Stimulated activated CD8-positive, alpha-beta memory T cell treated with anti-CD3 and anti-CD28 coated beads, Interleukin-2, amount 100 ng/mL, for 1 hour (primary cell): ENCODE measurements at regions not wholly inside any gene's neighbourhood (a gene's known extent, or its start where the extent isn't known, plus 50 kb on each side); places are given as distances from the start of the nearest gene placed in this dataset.

ENCODE experiments used
- DNase-seq, 2 donors: peaks; one replicate each; pipeline ENCODE4 v3.0.0-alpha.2; 2020; ENCODE audit warnings: low read depth in 2 of 2

DNA sequence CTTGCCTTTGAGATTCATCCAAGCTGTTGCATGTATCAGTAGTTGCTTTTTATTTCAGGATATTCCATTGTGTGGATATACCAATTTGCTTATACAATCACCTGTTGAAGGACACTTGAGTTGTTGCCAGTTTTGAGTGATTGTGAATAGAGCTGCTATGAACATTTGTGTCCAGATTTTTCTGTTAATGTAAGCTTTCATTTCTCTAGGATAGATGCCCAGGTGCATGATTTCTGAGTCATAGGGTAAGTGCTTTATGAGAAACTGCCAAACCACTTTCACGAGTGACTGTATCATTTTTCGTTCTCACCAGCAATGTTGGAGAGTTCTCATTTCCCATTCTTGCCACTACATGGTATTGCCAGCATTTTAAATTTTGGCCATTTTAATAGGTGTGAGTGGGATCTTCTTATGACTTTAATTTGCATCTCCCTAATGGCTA, 434.6 kb upstream of the RGS6 start:
- DNase-seq = no peak

DNA sequence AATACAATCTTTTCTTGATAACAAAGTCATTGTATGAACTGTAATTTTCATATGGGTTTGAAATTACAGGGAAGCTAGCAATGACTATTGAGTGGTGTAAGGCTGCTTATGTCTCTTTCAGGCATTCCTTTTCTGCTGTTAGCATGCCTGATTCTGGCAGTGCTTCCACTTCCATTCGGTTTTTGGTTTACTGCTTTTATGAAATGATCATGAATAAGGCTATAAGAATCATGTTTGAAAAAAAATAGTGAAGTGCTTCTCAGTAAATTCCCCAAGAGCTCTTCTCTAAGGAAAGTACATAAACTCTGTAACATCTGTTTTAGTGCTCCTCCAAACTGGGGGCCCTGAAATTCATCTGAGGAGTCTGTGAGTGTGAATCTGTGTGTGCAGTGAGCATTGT, 434.0 kb upstream of the RGS6 start:
- DNase-seq = no peak

DNA sequence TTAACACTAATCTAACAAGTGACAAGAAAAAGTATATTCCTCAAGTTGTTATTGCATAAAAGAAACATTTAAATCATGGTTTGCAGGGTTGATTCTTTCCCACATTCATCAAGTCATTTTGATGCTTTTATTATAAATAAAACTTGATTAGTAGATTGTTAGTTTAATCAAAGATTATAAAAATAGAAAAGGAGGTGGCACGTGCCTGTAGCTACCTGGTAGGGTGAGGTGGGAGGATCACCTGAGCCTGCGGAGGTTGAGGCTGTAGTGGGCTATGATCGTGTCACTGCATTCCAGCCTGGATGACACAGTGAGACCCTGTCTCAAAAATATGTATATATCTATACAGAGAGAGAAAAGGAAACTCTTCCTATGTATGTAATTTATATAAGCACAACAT, 433.2 kb upstream of the RGS6 start:
- DNase-seq = no peak

DNA sequence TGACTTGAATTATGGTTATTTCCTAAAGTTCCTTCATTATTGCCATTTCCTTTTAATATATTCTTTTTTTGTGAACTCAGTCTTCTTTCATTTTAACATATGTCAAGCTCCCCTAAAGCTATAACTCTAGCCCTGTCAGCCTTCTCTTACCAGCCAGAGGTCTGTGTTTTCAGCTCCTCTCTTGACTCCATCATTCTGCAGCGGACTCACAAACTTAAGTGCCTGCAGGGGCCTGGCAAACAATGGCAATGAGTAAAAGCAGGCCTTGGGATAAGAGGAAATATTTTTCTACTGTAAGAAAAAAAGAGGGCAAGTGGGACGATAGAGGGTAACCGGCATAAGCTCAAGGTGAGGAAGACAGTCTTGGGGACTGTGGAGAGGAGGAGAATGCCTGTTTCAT, 424.5 kb upstream of the RGS6 start:
- DNase-seq = no peak

DNA sequence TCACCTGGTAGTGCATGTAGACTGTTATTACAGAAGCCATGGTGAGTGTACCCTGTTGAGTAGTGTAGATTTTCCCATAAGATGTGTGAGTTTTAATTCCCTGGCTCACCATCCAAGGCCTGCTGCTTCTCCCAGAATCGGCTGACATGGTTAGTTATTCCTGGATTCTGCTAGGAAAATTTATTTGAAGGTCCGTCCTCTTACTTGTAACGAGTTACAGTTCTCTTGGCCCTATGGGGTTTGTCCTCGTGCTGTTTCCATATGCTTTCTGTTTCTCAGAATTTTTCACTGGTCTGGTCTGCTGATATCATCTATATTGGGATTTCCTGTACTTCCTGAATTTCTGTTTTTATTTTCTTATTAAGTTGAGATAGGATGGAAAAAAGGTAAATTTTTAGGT, 423.3 kb upstream of the RGS6 start:
- no peak for DNase-seq

DNA sequence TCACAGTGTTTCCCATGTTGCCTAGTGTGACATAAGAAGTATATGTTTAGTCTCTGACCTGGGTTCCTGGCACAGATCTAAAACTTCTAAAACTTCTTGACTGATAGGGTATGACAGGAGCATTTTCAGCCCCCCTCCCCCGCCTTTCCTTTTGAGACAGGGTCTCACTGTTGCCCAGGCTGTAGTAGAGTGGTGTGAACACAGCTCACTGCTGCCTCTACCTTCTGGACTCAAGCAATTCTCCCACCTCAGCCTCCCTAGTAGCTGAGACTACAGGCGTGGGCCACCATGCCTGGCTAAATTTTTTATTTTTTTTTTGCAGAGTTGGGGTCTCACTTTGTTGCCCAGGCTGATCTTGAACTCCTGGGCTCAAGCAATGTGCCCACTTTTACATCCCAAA, 421.1 kb upstream of the RGS6 start:
- no peak for DNase-seq

DNA sequence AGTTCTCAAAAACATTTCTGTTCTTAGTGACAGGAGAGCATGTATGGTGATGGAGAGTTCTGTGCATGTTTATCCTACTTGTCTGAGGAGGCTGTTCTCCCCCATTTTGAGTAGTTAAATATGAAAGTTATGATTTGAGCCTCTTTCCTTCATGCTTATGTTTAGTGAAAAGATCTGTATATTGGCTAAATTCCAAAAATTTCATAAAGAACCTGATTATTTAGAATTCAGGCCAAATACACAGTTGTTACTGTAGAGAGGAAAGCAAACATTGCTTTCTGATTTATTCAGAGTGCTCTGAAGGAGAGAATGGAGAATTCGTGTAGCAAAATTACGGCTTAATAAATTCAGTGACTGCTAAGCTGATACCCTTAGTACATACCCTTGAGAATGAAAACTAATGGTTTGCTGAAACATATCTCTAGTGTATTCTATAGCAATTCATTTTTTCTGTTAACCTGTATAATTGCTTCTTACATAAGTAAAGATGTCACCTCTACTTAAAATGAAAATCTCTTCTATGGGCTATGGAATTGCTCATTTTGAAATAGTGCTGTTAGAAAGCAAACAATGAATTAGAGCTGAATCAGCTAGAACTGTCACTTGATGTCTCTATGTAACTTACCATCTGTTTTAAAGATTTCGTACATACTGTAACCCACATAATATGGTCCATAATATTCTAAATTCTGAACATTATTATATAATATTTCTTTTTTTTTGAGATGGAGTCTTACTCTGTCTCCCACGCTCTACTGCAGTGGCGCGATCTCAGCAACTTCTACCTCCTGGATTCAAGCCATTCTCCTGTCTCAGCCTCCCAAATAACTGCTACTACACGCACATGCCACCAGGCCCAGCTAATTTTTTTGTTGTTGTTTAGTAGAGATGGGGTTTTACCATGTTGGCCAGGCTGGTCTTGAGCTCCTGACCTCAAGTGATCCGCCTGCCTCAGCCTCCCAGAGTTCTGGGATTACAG, 417.0 kb upstream of the RGS6 start:
- no peak for DNase-seq

DNA sequence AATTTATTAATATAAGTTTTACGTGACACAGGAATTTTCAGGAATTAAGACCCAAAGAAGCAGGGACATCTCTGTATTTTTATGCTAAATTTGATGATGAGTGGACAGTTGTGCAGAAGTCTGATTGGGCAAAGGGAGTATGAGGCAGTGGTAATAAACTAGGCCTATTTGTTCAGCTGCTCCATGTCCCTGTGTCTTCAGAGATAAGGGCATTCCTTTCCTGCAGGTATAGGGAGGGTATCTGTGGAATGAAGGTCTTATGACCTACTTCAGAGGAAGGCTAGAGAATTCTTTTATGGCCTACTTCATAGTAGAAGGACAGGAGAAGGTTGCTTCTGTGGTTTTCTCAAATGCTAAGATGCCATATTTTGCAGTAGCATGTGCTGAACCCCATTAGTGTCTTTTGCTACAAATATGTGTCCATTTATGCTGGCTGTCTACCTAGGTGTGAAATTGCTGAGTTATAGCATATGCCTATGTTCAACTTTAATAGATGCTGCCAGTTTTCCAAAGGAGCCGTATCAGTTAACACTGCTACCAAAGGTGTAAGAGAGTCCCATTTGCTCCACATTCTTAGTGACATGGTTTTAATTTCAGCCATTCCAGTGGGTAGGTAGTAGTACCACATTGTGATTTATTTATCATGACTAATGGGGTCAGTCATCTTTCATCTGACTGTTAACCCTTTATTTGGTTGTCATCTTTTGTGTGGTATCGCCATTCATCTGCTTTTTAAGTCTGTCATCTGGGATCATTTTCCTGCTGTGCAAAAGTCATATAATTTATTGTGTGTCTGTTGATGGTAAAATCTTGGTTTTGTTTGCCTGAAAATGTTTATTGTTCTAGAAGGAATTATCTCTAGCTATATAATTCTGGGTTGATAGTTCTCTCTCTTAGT, 410.7 kb upstream of the RGS6 start:
- DNase-seq = no peak

DNA sequence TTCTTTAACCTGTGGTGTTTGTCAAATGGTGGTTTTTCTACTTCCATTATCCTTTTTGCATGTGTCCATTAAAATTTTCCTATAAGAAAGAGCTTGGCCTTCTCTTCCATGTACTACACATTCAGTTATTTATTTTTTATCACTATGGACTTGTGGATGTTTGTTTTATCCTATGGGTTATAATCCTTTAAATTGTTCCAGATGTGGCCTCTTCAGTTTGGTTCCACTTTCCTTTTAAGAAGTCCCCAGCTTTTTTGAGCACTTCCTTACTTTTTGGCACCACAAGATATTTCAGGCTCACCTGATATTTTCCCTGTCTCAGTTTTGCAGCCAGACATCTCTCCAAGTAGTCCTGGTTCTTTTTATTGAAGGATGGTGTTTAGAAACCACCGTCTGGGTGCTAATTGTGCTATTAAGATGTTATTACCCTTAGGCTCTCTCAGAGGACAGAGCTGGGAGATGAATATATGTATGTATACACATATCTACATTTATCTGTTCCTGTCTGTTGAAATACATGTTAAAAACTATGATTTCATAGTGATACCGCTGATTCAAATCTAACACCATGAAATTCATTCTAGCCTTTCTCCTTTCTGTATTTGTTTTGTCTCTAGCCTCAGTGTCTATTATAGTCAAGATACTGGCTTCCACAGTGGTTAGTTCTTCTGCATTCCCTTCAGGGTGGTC, 408.5 kb upstream of the RGS6 start:
- DNase-seq = no peak

DNA sequence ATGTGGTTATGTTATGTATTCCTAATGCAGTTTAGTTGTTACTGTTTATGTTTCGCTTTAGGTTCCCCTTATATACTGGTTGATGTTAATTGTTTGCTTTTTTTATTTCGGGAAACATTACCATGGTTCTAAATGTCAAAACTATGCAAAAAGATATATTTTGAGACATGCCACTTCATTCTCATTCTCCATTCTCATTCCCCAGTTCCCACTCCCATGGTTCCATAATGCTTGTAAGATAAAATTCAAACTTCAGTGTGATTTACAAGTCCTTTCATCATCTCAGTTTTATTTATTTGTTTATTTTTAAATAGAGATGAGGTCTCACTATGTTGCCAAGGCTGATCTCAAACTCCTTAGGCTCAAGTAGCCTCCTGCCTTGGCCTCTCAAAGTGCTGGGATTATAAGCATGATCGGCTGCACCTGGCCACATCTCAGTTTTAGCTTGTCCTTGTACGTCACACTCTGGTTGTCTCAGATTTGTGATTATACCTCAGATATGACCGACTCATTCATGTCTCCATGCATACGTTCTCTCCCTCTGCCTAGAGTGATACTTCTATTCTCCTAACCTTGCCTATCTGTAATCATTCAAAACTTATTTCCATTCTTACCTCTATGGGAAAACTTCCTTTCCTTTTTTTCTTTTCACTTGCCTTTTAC, 407.8 kb upstream of the RGS6 start:
- no peak for DNase-seq

DNA sequence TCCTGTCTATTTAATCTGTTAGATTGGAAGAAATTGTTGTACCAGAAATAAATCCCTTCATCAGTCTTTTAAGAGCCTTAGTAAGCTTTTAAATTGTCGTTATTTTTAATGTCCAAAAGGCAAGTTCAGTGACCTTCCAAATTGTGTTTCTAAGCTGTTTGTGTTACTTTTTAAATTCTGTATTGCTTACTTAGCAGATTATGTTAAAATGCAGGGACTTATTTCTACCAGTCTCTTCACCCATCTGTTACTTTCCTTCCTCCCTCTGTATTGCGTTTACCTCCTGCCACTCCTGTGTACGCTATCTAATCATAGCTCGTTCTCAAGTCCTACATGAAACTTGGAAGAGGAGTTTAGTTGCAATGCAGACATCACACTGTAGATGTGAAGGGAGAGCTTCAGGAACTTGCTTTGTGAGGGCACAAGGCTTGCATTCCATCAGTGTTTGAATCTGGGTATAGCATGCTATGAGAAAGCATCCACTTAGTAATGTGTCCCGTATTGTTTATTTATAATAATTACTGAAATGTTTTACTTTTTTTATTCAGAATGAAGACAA, 406.5 kb upstream of the RGS6 start:
- DNase-seq = no peak

DNA sequence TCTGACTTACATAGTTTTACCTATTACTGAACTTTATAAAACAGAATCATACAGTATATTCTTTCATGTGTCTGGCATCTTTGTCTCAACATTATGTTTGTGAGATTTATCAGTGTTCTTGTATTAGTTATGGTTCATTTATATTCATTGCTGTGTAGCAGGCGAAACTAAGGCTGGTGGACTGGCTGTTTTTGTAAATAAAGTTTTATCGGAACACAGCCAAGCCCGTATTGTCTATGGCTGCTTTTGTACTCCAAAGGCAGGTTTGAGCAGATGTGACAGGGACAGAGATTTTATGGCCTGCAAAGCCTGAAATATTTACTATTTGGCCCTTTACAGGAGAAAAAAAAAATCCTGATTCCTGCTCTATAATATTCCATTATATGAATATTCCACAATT, 405.8 kb upstream of the RGS6 start:
- DNase-seq = no peak

DNA sequence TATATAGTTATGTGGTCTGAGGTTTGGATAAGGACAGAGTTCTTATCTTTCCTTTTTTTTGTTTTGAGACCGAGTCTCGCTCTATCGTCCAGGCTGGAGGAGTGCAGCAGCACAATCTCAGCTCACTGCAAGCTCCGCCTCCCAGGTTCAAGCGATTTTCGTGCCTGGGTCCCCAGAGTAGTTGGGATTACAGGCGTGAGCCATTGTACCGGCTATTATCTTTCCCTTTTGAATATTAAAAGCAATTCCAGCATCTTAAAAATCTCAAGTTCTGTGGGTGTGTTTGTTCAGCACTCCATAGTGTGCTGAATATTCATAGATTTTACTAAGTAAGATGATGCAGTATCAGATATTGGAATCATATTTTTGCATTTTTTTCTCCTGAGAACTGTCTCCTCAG, 404.4 kb upstream of the RGS6 start:
- no peak for DNase-seq

DNA sequence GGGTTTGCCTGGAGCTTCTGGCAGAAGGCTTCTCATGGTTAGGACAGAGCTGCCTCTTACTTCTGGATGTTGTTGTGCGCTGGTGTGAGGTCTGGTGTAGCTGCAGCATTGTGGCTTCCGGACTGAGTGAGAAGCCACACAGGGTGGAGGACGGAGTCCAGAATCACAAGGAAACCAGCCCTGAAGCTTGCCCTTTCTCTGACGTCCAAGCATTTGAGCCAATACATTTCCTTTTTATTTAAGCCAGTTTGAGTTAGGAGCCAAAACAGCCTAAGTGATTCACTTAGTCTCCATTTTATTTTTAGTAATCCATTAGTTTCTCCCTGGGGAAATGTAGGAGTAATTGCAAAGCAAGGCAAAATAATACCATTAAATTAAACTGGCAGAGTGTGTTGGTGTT, 402.4 kb upstream of the RGS6 start:
- no peak for DNase-seq

DNA sequence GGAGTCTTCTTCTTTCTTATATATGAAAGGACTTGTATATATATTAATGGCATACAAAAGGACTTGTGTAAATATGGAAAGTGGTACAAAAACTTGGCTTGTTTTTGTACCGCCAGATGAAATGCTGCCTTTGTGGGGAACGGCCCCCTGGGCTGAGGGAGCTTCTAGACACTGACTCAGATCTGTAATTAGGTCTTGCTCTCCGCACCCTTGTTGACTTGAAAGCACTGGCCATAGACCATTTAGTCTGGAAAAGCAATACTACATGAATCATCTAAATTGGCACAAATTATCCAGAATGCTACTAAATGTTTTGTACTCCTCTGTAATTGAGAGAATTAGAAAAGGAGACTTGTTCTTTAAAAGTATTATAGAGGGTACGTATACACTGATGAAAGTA, 399.9 kb upstream of the RGS6 start:
- DNase-seq = no peak

DNA sequence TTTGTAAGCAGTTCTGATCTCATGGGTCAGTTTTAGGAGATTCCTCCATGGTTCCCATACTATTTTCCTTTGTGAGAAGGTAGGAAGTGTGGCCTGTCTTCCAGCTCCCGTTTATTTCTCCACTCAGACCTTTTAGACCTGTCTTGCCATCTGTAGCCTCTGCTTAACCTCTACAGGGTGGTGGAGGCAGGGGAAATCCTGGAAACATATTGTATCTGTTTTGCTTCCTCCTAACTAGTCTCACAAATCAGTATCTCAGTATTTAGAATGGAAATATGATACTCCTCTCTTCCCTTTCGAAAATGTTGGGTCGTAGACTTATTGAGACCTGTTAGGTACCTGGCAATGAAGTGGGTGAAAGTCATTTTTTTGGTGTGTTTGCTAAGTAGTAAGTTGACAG, 399.4 kb upstream of the RGS6 start:
- DNase-seq = no peak

DNA sequence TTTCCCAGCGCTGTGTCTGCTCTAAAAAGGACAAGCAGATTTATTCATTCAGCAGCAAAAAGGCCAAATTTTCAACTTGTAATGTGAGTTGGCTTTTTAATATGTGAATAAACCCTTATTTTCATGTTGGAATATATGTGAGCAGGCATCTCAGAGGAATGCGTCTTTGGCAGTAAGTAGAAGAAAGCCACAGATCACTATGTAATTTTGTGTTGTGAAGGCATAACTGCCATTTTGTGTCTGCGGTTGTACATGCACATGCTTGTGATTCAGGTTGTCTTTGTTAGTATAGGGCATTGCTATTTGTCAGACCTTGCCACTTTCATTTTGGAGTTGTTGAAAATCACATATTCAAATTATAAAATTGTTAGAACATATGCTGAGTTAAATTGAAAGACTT, 398.8 kb upstream of the RGS6 start:
- no peak for DNase-seq

DNA sequence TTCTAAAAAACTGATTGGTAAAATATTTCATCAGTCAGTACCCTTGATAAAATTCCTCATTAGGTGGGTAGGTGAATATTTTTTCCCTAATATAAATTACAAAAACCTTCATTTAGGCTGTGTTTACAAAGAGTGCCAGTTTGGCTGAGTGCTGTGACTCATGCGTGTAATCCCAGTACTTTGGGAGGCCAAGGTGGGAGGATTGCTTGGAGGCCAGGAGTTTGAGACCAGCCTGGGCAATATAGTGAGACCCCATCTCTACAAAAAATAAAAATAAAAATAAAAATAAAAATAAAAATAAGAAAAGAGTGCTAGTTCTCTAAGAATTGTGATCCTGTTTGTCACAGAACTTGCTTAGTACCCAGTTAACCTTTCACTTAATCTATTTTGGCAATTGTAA, 398.4 kb upstream of the RGS6 start:
- DNase-seq = no peak

DNA sequence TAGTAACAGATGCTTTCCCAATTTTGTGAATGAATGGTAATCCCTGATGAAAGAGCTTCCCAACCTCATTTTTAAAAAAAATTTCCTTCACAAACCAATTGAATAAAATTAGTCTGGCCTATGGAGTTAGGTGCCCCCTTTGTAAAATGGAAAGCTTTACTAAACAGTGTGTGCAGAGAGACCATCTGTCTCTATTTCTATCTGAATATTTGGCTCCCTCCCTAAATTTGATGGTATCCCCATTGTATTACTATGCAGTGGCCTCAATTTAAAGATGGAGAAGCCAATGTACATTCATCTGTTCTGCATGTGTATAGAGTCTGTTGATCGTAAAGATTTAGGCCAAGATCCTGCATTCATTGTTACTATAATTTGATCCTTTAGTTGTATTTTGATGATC, 397.7 kb upstream of the RGS6 start:
- DNase-seq = no peak

DNA sequence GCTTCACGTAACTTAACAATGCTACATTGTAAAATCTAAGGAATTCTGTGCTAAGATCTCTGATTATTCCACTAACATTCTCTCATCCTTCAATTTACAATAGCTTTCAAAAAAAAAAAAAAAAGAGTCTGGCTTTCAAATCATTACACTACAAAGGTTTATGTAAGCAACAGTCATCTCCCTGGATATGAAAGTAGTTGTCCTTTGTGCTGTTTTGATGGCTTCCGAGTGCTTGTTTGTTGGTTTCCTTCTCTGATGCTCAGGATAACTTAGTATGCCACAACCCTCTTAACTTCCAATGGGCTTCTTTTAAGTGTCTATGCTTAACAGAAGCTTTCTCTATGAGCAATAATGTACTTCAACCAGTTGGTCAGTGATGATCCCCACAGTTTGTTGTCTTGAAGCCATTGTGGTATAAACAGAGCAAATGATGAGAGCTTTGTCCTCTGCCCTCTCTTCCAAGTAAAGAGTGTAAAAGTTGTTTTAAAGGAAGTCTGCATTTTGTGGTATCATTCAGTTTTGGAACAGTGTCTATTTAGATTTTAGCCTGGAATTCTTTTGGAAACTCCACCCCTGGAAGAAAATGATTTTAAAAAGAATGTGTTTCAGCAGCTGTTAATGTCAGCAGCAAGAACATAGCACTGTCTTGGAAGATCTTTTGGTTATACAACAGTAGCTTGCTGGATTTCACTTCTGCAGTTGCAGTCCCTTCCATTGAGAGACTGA, 396.1 kb upstream of the RGS6 start:
- DNase-seq = no peak
